SK-N-SH (cell line): ENCODE measurements at regions not wholly inside any gene's neighbourhood (a gene's known extent, or its start where the extent isn't known, plus 50 kb on each side); places are given as distances from the start of the nearest gene placed in this dataset.
A peak's percentile ranks its signal among the peaks of the same experiment; 100 is the strongest.

Experiments
- CTCF ChIA-PET: fragments of 300-600, 350-600 bp; formaldehyde crosslinking; extraction: SDS; loops from one replicate; lab custom pipeline; 2021; lab: Yijun Ruan, JAX
- POLR2A ChIA-PET: fragments of 350-600 bp; sonication (Branson Sonifier 250); formaldehyde crosslinking; extraction: SDS; loops from one replicate; lab custom pipeline; 2020; ENCODE audit warnings: antibody characterized with exemption, inconsistent platforms; lab: Yijun Ruan, JAX
- DNase-seq: peaks from one replicate; pipeline ENCODE4 v3.0.0; 2012
- H2AFZ ChIP-seq: fragments of 200-600 bp; sonication (generic); 2 replicates; pipeline ENCODE4 v1.8.1; 2016; ENCODE audit warnings: antibody characterized with exemption, mild to moderate bottlenecking, low read depth
- H3F3A ChIP-seq: fragments of 200-600 bp; sonication (generic); replicated peaks from 2 replicates; pipeline ENCODE3; 2016; ENCODE audit warnings: antibody characterized with exemption, mild to moderate bottlenecking; ENCODE audit not compliant: insufficient read depth
- H3K27ac ChIP-seq, 2 experiments: fragments of 200-500 bp in 1 of 2; fragments of 200-600 bp in 1 of 2; sonication (Bioruptor generic) in 1 of 2; sonication (generic), shearing (Covaris generic) in 1 of 2; 2 replicates each; pipeline versions ENCODE4 v1.5.1 to v1.6.1; 2014 to 2016; ENCODE audit warnings: low read depth in 2 of 2, inconsistent platforms in 1 of 2, low read length in 1 of 2, mild to moderate bottlenecking in 1 of 2, mixed read lengths in 1 of 2
- H3K27me3 ChIP-seq: fragments of 200-600 bp; sonication (generic), shearing (Covaris generic); 2 replicates; pipeline ENCODE4 v1.6.1; 2016; ENCODE audit warnings: mixed run types; ENCODE audit not compliant: insufficient read depth
- H3K36me3 ChIP-seq, 2 experiments: fragments of 200-500 bp in 1 of 2; fragments of 200-600 bp in 1 of 2; sonication (Bioruptor generic) in 1 of 2; sonication (generic) in 1 of 2; replicated peaks in 1 of 2; 2 replicates each; pipeline versions ENCODE3 to v1.5.1; 2014 to 2016; ENCODE audit warnings: low read length in 1 of 2, mild to moderate bottlenecking in 1 of 2; ENCODE audit not compliant: insufficient read depth in 2 of 2, control insufficient read depth in 1 of 2
- H3K4me1 ChIP-seq, 2 experiments: fragments of 200-500 bp in 1 of 2; fragments of 200-600 bp in 1 of 2; sonication (Bioruptor generic) in 1 of 2; sonication (generic), shearing (Covaris generic) in 1 of 2; 2 replicates each; pipeline versions ENCODE4 v1.5.1 to v1.6.1; 2014 to 2016; ENCODE audit warnings: low read depth in 1 of 2, low read length in 1 of 2, mixed run types in 1 of 2; ENCODE audit not compliant: insufficient read depth in 2 of 2, control insufficient read depth in 1 of 2
- H3K4me2 ChIP-seq: fragments of 200-600 bp; sonication (generic), shearing (Covaris generic); 2 replicates; pipeline ENCODE4 v1.6.1; 2017; ENCODE audit warnings: mixed run types
- H3K4me3 ChIP-seq, 2 experiments: fragments of 200-500 bp in 1 of 2; fragments of 200-600 bp in 1 of 2; sonication (Bioruptor generic) in 1 of 2; sonication (generic), shearing (Covaris generic) in 1 of 2; 2 replicates each; pipeline versions ENCODE4 v1.5.1 to v1.8.1; 2014 to 2016; ENCODE audit warnings: low read depth in 2 of 2, inconsistent platforms in 1 of 2, low read length in 1 of 2, mild to moderate bottlenecking in 1 of 2, mixed read lengths in 1 of 2, moderate library complexity in 1 of 2
- H3K79me2 ChIP-seq: fragments of 200-600 bp; sonication (generic); 2 replicates; pipeline ENCODE4 v1.8.1; 2017; ENCODE audit warnings: mild to moderate bottlenecking; ENCODE audit not compliant: insufficient read depth
- H3K9ac ChIP-seq: fragments of 200-600 bp; sonication (generic); 2 replicates; pipeline ENCODE4 v1.6.1; 2017; ENCODE audit warnings: mixed run types
- H3K9me2 ChIP-seq: fragments of 200-600 bp; sonication (generic); 2 replicates; pipeline ENCODE4 v1.6.1; 2017; ENCODE audit warnings: mixed run types
- H3K9me3 ChIP-seq: fragments of 200-600 bp; sonication (generic); 2 replicates; pipeline ENCODE4 v1.6.1; 2017; ENCODE audit warnings: mixed run types, mild to moderate bottlenecking, moderate library complexity
- H4K20me1 ChIP-seq: fragments of 200-600 bp; sonication (generic); 2 replicates; pipeline ENCODE4 v1.6.1; 2017; ENCODE audit warnings: mild to moderate bottlenecking, mixed run types; ENCODE audit not compliant: insufficient read depth
- CHD2 ChIP-seq: fragments of 150-350 bp; IDR thresholded peaks from 2 replicates; pipeline ENCODE4 v1.6.1; 2018; ENCODE audit warnings: low read length; ENCODE audit not compliant: partially characterized antibody
- EP300 ChIP-seq, 2 experiments: IDR thresholded peaks; 2 replicates each; pipeline versions ENCODE4 v1.4.0 to v1.6.1; 2012; ENCODE audit warnings: borderline replicate concordance in 1 of 2, low read depth in 1 of 2, low read length in 1 of 2
- FOXM1 ChIP-seq: IDR thresholded peaks from 2 replicates; pipeline ENCODE4 v1.4.0; 2012; ENCODE audit warnings: low read depth, mild to moderate bottlenecking
- MXI1 ChIP-seq: IDR thresholded peaks from 2 replicates; pipeline ENCODE4 v1.6.1; 2012; ENCODE audit warnings: mild to moderate bottlenecking, low read depth, low read length, improper control_type of control experiment
- SIN3A ChIP-seq: IDR thresholded peaks from 2 replicates; pipeline ENCODE4 v1.6.1; 2012; ENCODE audit warnings: low read depth, mild to moderate bottlenecking, low read length, moderate library complexity, borderline replicate concordance
- SMC3 ChIP-seq: IDR thresholded peaks from 2 replicates; pipeline ENCODE4 v1.6.1; 2012; ENCODE audit warnings: low read depth, low read length, improper control_type of control experiment
- TCF12 ChIP-seq: IDR thresholded peaks from 2 replicates; pipeline ENCODE4 v1.4.0; 2012
- USF1 ChIP-seq: IDR thresholded peaks from 2 replicates; pipeline ENCODE4 v1.4.0; 2012; ENCODE audit warnings: low read depth, borderline replicate concordance
- YY1 ChIP-seq: IDR thresholded peaks from 2 replicates; pipeline ENCODE4 v1.4.0; 2012; ENCODE audit warnings: low read depth, mild to moderate bottlenecking
- WGBS: methylation state at CpG from one replicate; pipeline ENCODE4 v1.1.6; 2017; ENCODE audit warnings: low lambda C conversion rate; 5-methylcytosine and 5-hydroxymethylcytosine counted together
- TF ChIP-seq, protein P1 (sequence below): fragments of 200-600 bp; sonication (generic); IDR thresholded peaks from 2 replicates; pipeline ENCODE4 v1.6.1; 2017; ENCODE audit warnings: antibody characterized with exemption, mild to moderate bottlenecking, moderate library complexity
- TF ChIP-seq, protein P2 (sequence below): IDR thresholded peaks from 2 replicates; pipeline ENCODE4 v1.6.1; 2012; ENCODE audit warnings: mild to moderate bottlenecking, low read depth, low read length, moderate library complexity

DNA sequence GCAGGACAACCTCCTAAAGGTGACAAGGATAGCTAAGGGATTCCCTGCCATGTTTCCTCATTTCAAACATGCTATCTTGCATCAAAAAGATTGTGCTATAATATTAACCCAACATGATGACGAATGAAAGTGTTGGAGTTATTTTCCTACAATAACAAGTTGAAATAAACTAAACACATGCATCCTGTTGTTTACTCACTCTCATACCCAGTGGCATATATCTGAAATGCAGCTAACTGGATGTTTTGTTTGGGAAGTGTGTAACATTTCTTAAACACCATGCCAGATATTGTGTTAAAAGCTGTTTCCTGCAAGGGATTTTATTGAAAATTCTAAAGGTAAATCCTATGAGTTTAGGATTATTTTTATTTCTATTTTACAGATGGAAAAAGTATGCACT is 139.6 kb downstream of the TFPI2 start (continued):
- TF ChIP-seq USF1 (no peak), SMC3 (no peak), SIN3A (no peak), FOXM1 (no peak), YY1 (no peak), CHD2 (no peak)
- TF ChIP-seq, protein P1, sequence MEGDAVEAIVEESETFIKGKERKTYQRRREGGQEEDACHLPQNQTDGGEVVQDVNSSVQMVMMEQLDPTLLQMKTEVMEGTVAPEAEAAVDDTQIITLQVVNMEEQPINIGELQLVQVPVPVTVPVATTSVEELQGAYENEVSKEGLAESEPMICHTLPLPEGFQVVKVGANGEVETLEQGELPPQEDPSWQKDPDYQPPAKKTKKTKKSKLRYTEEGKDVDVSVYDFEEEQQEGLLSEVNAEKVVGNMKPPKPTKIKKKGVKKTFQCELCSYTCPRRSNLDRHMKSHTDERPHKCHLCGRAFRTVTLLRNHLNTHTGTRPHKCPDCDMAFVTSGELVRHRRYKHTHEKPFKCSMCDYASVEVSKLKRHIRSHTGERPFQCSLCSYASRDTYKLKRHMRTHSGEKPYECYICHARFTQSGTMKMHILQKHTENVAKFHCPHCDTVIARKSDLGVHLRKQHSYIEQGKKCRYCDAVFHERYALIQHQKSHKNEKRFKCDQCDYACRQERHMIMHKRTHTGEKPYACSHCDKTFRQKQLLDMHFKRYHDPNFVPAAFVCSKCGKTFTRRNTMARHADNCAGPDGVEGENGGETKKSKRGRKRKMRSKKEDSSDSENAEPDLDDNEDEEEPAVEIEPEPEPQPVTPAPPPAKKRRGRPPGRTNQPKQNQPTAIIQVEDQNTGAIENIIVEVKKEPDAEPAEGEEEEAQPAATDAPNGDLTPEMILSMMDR: no peak
- TF ChIP-seq, all 33 proteins: peak for 0

- POLR2A ChIA-PET: no interaction called here
- H3K79me2 ChIP-seq: no peaks in the 10 kb centered on the region
- TF ChIP-seq TCF12: peak; percentile 30; the same call in 1 of the 2 replicates
- TF ChIP-seq EP300 (IDR thresholded peaks at IDR 0.05; ENCODE audit: borderline replicate concordance in 1 of 2, low read depth in 1 of 2, low read length in 1 of 2): peak in 1 of 2 experiments; percentile 15; a peak in 1 of 4 replicates
- TF ChIP-seq FOXM1: no peak
- no peak for TF ChIP-seq MXI1
- no peak for TF ChIP-seq USF1
- TF ChIP-seq, protein P2, sequence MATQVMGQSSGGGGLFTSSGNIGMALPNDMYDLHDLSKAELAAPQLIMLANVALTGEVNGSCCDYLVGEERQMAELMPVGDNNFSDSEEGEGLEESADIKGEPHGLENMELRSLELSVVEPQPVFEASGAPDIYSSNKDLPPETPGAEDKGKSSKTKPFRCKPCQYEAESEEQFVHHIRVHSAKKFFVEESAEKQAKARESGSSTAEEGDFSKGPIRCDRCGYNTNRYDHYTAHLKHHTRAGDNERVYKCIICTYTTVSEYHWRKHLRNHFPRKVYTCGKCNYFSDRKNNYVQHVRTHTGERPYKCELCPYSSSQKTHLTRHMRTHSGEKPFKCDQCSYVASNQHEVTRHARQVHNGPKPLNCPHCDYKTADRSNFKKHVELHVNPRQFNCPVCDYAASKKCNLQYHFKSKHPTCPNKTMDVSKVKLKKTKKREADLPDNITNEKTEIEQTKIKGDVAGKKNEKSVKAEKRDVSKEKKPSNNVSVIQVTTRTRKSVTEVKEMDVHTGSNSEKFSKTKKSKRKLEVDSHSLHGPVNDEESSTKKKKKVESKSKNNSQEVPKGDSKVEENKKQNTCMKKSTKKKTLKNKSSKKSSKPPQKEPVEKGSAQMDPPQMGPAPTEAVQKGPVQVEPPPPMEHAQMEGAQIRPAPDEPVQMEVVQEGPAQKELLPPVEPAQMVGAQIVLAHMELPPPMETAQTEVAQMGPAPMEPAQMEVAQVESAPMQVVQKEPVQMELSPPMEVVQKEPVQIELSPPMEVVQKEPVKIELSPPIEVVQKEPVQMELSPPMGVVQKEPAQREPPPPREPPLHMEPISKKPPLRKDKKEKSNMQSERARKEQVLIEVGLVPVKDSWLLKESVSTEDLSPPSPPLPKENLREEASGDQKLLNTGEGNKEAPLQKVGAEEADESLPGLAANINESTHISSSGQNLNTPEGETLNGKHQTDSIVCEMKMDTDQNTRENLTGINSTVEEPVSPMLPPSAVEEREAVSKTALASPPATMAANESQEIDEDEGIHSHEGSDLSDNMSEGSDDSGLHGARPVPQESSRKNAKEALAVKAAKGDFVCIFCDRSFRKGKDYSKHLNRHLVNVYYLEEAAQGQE: no peak
- TF ChIP-seq, all 33 proteins: peak for 2
- Histone ChIP-seq H3K9me2 (0 out of 2 replicates have a peak, but pooled peaks cover 5% of the 10 kb centered on the region), H3K4me1 (peaks cover 0 to 3% of the 10 kb centered on the region in 2 experiments; a peak in 1 of 4 replicates), H3K4me2 (no peak overlapping the region), H3F3A (no peaks in the 10 kb centered on the region), H3K36me3 (no peaks in the 10 kb centered on the region), H3K9ac (no peak overlapping the region), H2AFZ (no peak overlapping the region), H4K20me1 (no peaks in the 10 kb centered on the region), H3K9me3 (no peaks in the 10 kb centered on the region), H3K27ac (no peak overlapping the region), H3K4me3 (no peak overlapping the region), H3K27me3 (no peaks in the 10 kb centered on the region)
- CTCF ChIA-PET: no interaction called here
- WGBS: 66% methylated on average over 3 of the region's 3 CpGs
- DNase-seq: no peak
Measured at GRCh38 chr7:93747019-93747418, 143.5 kb downstream of the TFPI2 start.
